Hindlimb muscle (tissue), 1 donor: ENCODE measurements at regions not wholly inside any gene's neighbourhood (a gene's known extent, or its start where the extent isn't known, plus 50 kb on each side); places are given as distances from the start of the nearest gene placed in this dataset.
"Not testable (repeated sequence)": the region's sequence is repeated elsewhere in the genome, so short reads cannot be mapped to it uniquely, and the experiment has no call there.

Experiments used
- DNase-seq: peaks from one replicate; pipeline ENCODE4 v3.0.0-alpha.2; 2013

GRCh38 chr9:117649126-117649525 is 55.1 kb upstream of the TLR4 start:
- DNase-seq, result no peak

DNA sequence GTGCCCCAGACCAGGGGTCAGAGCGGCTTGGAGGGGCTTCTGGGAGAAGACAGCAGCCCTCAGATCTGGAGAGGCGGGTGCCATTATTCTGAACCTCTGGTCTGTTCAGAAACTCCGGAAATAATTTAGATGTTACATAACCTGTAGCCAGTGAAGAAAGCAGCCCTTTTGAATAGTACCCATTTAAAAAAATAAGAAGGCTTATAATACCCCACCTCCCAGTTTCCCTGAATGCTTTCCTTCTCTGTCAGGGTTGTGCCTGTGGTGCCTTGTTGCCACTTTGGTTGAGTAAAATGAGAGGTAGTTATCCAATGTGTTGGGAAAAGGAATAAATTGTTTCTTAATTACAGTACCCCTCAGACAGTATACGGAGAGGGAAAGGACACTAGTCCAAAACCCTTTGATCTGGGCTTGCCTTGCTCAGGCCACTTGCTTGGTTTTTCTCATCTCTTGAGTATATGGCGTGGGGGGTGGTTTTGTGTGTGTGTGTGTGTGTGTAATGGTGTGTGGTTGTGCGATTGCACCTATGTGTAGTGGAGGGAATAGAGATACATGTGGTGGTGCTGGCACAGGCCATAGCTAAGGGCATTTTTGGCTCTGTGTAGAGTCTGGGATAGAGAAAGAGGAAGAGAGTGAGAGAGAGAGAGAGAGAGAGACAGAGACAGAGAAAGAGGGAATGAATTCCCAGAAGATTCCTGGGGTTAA is 59.1 kb upstream of the TLR4 start:
- DNase-seq, result no peak

- peak; percentile 62 for DNase-seq
These were observed 59.9 kb upstream of the TLR4 start for GRCh38 chr9:117644133-117644931.

DNA sequence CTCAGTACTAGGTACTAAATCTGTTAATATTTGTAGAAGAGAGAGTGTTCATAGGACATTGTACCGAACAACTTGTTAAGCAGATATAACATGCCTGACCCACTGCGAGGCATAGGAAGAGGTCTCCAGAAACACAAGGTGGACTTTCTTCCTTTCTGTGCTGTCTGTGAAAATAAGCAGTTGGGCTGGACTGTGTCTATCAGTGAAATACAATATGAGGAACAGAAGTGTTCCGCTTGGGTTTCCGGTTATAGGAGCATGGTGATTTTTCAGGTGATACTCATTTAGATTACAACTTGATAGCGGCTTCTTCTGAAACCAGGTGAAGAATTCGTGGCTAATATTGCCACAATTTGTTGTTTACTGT is 60.9 kb upstream of the TLR4 start:
- DNase-seq, result no peak

DNA sequence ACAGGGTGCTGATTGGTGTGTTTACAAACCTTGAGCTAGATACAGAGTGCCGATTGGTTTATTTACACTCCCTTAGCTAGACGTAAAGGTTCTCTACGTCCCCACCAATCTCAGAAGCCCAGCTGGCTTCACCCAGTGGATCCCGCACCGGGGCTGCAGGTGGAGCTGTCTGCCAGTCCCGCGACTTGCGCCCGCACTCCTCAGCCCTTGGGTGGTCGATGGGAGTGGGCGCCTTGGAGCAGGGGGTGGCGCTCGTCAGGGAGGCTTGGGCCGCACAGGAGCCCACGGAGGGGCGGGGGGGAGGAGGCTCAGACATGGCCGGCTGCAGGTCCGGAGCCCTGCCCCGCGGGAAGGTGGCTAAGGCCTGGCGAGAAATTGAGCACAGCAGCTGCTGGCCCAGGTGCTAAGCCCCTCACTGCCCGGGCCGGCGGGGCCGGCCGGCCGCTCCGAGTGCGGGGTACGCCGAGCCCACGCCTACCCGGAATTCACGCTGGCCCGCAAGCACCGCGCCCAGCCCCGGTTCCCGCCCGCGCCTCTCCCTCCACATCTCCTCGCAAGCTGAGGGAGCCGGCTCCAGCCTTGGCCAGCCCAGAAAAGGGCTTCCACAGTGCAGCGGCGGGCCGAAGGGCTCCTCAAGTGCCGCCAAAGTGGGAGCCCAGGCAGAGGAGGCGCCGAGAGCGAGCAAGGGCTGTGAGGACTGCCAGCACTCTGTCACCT is 61.5 kb upstream of the TLR4 start:
- DNase-seq, result not testable (repeated sequence)

DNA sequence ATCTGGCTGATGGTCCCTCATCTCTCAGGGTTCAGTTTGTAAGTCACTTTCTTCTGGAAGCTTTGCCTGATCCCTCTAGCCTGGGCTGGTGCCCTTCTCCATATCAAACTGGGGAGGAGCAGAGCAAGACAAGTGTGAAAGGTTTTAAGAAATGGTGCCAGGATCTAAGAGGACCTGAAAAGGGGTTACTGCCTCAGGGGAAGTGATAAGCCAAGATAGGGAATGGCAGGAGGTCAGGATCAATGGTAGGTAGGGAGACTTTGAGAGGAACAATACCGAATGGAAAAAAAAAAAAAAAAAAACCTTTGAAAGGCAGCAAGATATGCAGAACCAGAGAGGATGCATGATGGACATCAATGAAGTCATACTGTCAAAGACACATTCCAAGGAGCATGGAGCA is 67.5 kb upstream of the TLR4 start:
- no peak for DNase-seq

DNA sequence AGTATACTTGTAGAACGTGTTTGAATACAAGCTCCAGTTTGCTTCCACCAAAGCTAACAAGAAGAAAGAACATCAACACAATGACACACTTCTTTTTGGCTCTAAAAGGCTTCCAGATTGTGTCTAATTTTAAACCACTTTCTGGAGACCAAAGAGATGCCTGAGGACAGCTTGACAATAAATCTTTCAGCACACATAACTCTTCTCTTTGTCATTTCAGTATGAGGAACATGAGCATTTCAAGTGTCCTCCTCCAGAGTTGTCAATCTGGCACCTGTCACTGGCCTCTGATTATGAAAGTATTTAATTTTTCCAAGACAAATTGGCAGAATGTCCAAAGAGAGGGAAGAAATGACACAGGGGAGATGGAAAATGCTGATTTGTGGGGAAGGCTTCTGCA is 79.0 kb upstream of the TLR4 start:
- DNase-seq, result no peak

DNA sequence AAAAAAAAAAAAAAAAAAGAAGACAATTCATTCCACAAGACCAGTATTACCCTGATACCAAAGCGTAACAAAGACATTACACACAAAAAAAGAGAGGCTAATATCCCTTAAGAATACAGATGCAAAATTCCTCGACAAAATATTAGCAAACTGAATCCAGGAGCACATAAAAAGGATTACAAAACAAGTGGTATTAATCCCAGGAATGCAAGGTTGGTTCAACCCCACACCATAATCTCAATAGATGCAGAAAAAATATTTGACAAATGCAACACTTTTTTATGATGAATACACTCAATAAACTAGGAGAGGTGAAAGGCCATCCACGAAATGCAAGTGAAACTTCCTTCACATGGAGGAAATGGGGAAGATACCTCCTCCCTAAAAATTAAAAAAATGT is 80.1 kb upstream of the TLR4 start:
- no peak for DNase-seq

DNA sequence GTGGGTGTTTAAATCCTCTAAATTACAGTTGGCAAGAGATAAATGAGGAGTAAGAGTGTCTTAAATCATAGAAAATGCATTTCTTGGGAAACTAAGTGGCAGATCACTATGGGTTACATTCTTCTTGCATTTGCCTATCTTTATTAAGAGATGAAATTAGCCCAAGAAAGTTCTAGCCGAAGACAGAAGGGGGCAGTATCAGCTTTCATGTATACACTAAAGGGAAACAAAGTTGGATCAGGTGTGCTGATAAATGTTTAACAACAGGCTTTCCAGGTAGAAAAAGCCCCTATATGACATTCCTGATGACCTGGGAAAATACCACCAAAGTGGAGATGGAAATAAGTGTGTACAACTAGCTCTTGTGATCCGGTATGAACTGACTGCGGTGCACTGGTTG is 81.9 kb upstream of the TLR4 start:
- no peak for DNase-seq

- DNase-seq, result no peak
These were observed 87.8 kb upstream of the TLR4 start for GRCh38 chr9:117616431-117616831.

DNA sequence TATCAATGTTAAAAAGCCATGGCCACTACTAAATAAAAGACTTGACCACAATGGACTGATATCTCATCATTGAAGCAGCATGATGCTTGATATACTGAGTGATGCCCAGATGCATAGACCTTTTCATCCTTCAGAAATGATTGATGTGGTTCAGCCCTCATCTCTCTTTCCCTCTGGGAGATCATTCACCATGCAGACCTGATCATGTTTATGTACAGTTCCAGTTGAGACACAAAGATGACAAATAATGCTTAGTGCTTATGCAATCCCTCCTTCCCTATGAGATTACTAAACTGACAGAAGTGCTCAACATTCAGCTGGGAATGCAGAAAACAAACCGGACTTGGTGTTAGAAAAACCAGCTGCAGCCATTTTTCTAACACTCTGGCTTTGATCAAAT is 91.9 kb upstream of the TLR4 start:
- DNase-seq, result no peak

DNA sequence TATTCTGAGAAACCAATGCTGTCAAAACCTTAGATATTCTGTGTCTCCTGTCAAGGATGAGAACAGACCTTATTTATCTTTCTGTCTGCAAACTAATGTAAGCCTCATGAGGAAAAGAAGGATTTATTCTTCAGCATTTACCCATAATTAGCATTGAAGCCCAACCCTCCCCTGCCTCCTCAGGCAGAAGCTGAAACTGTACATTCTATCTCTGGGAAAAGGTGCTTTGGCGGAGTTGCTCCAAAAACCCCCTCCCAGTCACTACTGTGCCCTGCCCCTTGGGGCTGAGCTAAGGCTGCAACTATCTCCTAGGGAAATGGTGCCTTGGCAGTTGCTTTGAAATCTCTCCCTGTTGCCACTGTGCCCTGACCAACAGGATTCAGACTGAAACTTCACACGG is 106.2 kb upstream of the TLR4 start:
- no peak for DNase-seq

DNA sequence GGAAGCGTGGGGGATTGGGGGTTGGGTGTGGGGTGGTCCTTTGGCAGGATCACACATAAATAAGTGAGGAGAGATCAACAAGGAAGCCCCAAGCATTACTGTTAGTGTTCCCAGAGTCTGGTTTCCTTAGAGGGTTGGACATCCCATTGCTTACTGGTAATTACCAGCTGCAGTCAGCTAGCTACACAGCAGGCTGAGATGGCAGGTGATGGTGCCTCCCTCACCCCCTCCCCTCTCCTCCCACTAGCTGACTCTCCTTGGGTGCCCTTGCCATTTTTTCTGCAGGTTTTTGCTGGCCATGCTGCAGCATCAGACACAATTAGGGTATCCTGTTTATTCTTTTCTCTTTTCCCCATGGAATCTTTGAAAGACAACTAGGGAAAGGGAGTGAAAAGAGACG is 107.5 kb upstream of the TLR4 start:
- DNase-seq, result no peak

DNA sequence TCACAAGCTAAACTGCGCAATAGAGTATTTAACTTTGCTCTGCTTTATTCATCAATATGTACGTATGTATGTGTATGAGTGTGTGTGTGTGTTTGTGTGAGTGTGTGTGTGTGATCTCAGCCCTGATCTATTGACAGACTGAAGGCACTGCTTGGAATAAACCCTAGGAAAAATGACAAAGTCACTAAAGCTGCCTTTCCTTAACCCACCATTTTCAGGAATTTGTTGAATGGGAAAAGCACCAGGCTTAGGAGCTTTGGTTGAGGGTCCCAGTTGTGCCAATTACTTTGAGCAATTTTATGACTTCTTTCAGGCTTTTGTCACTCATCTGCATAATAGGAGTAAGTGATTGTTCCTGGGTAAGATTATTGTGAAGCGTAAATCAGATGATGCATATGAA is 108.6 kb upstream of the TLR4 start:
- no peak for DNase-seq

- no peak for DNase-seq
These were observed 116.9 kb upstream of the TLR4 start for GRCh38 chr9:117587263-117587662.

- DNase-seq, result no peak
These were observed 130.1 kb upstream of the TLR4 start for GRCh38 chr9:117574099-117574498.

GRCh38 chr9:117564839-117565238 is 139.4 kb upstream of the TLR4 start:
- no peak for DNase-seq

- no peak for DNase-seq
These were observed 142.4 kb upstream of the TLR4 start for GRCh38 chr9:117561761-117562160.

- DNase-seq, result no peak
These were observed 141.2 kb upstream of the ASTN2 start for GRCh38 chr9:117555964-117556629.

GRCh38 chr9:117552811-117553210 is 138.0 kb upstream of the ASTN2 start:
- no peak for DNase-seq

GRCh38 chr9:117551171-117551570 is 136.3 kb upstream of the ASTN2 start:
- DNase-seq, result no peak

GRCh38 chr9:117549444-117549843 is 134.6 kb upstream of the ASTN2 start:
- DNase-seq, result no peak

DNA sequence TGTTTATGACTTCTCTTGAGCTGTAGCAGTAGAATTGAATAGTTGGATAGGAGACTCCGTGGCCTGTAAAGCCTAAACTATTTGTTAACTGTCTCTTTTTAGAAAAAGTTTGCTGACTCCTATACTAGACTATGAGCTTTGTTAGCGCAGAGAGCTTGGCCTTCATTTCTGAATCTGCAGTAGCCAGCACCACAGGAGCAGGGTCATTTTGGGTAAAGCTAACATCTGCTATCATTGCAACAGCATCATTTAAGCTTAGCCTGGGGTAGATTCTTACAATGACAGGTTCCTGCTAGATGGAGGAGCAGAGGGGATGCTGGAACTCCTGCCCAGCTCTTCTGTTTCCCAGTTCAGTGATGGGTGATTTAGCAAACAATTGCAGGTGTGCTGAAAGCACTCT is 133.7 kb upstream of the ASTN2 start:
- no peak for DNase-seq
